ENCODE measurements at regions not wholly inside any gene's neighbourhood (a gene's known extent, or its start where the extent isn't known, plus 50 kb on each side); places are given as distances from the start of the nearest gene placed in this dataset.

DNA sequence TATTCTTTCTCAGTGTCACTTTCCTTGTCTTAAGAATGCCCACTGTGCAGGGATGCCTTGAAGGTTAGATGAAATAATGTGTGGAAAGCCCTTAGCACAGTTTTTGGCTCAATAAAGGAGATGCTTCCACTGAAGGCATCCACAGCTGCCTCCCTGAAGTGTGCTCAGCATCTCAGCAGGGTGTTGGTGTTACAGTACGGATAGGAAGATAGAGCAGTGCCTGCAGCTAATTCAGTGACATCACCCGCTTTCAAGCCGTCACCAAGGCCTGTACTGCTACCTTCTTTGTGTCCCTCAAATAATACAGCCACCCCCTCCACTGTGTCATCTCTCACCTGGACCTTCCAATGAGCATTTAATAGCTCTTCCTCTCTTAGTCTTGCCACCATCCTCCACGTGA is 59.0 kb downstream of the NDUFS5 start:
- no peak overlapping the region for H3K4me3 ChIP-seq
- no peak for DNase-seq (ENCODE audit: low spot score)
- H3K27ac ChIP-seq: no peak overlapping the region
- TF ChIP-seq, protein P1, sequence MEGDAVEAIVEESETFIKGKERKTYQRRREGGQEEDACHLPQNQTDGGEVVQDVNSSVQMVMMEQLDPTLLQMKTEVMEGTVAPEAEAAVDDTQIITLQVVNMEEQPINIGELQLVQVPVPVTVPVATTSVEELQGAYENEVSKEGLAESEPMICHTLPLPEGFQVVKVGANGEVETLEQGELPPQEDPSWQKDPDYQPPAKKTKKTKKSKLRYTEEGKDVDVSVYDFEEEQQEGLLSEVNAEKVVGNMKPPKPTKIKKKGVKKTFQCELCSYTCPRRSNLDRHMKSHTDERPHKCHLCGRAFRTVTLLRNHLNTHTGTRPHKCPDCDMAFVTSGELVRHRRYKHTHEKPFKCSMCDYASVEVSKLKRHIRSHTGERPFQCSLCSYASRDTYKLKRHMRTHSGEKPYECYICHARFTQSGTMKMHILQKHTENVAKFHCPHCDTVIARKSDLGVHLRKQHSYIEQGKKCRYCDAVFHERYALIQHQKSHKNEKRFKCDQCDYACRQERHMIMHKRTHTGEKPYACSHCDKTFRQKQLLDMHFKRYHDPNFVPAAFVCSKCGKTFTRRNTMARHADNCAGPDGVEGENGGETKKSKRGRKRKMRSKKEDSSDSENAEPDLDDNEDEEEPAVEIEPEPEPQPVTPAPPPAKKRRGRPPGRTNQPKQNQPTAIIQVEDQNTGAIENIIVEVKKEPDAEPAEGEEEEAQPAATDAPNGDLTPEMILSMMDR (IDR thresholded peaks at IDR 0.05): no peak

DNA sequence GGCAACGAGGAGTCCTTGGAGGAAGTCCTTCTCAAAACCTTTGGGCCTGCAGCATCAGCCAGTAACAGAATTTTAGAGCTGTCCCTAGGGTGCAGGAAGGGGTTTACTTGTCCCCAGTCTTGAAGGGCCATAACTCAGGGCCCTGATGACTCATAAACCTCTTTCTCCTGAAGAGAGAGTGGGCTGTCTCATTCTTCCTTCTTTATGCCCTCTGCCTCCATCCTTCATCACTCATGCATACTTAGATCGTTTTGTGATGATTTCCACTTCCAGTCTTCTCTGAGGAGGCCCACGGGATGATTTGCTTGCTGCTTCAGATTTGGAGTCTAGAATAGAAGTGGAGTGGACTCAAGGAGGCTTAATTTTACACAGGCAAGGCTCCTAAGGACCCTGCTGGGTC is 60.2 kb downstream of the NDUFS5 start:
- no peak for DNase-seq (ENCODE audit: low spot score)
- H3K27ac ChIP-seq: peak overlapping the region; percentile 57 to 81
- H3K4me3 ChIP-seq: no peak overlapping the region
- TF ChIP-seq, protein P1 (IDR thresholded peaks at IDR 0.05): no peak

DNA sequence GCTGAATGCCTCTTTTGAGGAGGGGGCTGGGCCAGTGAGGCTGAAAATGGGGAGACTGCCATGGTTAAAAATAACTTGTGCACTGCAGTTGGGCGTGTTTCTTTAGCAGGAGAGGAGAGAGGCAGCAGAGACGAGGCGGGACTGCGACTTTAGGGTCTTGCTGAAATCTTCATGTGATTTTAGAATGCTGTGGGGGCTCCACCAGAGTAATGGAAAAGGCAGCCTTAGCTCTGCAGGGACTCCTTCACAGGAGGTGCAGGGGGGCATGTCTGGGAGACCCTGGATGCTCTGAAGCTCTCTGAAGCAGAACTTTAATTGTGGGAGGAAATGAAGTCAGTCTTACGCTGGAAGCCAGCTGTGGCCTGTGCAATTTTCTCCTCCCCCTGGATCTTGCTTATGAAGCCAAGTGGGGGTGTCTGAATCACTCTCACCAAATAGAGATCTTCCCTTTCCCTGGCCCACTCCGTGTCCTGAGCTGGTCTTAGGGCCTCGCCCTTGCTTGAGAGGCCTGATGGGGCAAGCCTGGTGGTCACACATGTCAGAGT is 60.8 kb downstream of the NDUFS5 start:
- no peak for DNase-seq (ENCODE audit: low spot score)
- TF ChIP-seq, protein P1 (IDR thresholded peaks at IDR 0.05): no peak

DNA sequence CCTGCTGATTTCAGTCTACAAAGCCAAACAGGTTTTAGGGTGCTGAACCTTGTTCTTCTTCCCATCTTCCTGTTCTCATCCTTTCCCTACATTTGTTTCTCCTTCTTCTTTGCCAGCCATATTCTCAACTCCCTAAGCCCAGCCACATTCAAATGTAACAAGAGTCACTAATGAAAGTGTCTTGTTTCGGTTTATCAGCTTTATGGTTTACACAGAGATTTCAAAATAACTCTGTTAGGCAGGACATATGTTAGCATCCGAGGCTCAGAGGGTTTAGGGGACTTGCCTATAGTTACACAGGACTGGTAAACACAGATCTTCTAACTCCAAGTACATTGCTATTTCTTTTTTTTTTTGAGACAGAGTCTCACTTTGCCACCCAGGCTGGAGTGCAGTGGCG is 61.3 kb downstream of the NDUFS5 start:
- TF ChIP-seq, protein P1 (IDR thresholded peaks at IDR 0.05): no peak
- peak overlapping the region; percentile 57 to 81 for H3K27ac ChIP-seq
- H3K4me3 ChIP-seq: no peak overlapping the region
- no peak for DNase-seq (ENCODE audit: low spot score)

More for the DNA sequence above, 60.8 kb downstream of the NDUFS5 start:
- peak overlapping the region; percentile 57 to 81 for H3K27ac ChIP-seq
- no peak overlapping the region for H3K4me3 ChIP-seq

DNA sequence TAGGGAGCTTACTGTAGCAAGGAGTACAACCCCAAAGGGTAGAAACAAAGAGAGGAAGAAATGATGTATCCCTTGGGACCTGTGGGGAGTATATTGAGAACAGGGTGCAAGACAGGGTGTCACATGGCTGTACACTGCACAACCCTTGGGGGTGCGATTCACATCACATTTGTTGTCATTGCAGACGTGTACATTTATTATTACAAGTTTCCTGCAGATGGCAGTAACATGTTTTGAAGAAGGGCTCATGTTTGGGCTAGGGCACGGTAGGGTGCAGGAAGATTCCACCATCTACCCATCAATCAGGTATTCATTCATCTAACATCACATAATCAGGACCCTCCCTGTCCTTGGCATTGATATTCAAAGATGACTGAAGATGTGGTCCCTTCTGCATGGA is 62.5 kb downstream of the NDUFS5 start:
- Histone ChIP-seq H3K27ac (peak overlapping the region in 1 of 2 donors; percentile 14), H3K4me3 (no peak overlapping the region)
- DNase-seq (ENCODE audit: low spot score): no peak
- TF ChIP-seq, protein P1 (IDR thresholded peaks at IDR 0.05): no peak

DNA sequence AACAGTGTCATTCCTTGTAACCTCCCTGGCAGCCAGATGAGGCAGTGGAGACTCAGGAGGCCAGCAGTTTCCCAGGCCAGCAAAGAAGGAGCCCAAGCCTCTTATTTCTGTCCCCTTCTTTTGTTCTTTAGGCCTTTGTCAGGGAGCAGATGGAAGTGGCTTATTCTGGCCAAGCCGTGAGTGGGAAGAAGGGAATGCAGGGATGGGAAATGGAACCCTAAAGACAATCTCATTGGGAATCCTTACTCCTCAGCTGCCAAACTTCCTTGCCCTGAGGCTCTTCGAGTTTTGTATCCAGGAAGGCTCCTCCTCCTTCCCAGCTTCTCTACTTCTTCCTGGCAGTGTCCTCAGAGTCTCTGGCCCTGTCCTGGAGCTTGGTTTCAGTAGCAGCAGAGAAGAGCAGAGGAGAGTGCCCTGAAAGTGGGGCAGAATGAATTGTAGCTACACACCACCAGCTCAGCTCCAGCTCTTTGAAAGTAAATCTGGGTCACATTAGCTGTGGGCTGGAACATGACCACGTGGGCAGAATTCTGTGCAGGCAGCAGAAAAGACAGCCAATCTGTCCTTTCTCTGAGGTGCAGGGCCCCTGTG is 63.9 kb downstream of the NDUFS5 start:
- Histone ChIP-seq H3K4me3 (no peak overlapping the region), H3K27ac (peak overlapping the region in 1 of 2 donors; percentile 59)
- no peak for DNase-seq (ENCODE audit: low spot score)
- TF ChIP-seq, protein P1 (IDR thresholded peaks at IDR 0.05): no peak

DNA sequence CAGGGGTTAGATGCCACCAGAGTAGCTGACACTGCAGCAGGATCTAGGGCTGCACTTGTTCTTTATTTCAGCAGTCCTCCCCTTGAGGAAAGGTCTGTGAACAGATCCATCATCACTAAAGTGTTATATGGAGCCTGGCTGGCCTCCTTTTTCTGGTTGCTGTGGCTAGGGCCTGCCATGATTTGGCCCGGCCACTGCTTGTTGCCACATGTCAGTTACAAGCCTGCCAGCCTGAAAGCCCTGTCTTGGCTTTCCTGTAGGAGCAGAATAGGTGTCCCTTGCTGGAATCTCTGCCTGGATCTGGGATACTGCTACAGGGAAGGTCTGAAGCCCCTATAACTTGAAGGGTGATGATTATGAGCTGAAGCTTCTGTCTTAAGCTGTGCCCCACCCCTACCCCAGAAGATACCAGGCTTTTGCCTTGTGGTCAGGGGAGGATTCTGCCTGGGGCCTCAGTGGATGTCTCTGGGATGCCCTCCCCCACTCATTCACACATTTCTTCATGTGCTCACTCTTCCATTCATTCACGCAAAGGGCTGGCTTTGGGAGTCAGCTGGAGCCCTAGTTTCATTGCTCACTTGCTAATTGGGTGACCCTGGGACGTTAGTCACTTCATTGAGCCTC is 64.7 kb downstream of the NDUFS5 start:
- TF ChIP-seq, protein P1 (IDR thresholded peaks at IDR 0.05): no peak
- DNase-seq (ENCODE audit: low spot score): no peak
- Histone ChIP-seq H3K4me3 (no peak overlapping the region), H3K27ac (peak overlapping the region in 1 of 2 donors; percentile 59)

Measured in coronary artery (tissue), 2 donors.